K562 (cell line): ENCODE measurements at regions not wholly inside any gene's neighbourhood (a gene's known extent, or its start where the extent isn't known, plus 50 kb on each side); places are given as distances from the start of the nearest gene placed in this dataset.

Experiments used
- CREM ChIP-seq: IDR thresholded peaks from 2 replicates; pipeline ENCODE4 v1.6.1; 2014; ENCODE audit warnings: antibody characterized with exemption, low read depth
- ETS1 ChIP-seq: conservative IDR thresholded peaks from 2 replicates; pipeline ENCODE4 v1.6.1; 2011; ENCODE audit warnings: low read depth, mild to moderate bottlenecking, low read length; ENCODE audit not compliant: control insufficient read depth
- EWSR1 ChIP-seq: fragments of 450-650 bp; IDR thresholded peaks from 2 replicates; pipeline ENCODE4 v1.6.1; 2018; ENCODE audit warnings: borderline replicate concordance, mild to moderate bottlenecking, low read depth, moderate library complexity; ENCODE audit not compliant: partially characterized antibody
- MED1 ChIP-seq: sonication (generic); formaldehyde crosslinking; IDR thresholded peaks from 2 replicates; pipeline ENCODE4 v1.8.1; 2023; ENCODE audit warnings: missing genetic modification reagents, borderline replicate concordance
- ZNF347 ChIP-seq: fragments of 450-650 bp; formaldehyde crosslinking; IDR thresholded peaks from 2 replicates; pipeline ENCODE4 v1.4.0; 2020; ENCODE audit warnings: low read depth, mild to moderate bottlenecking, moderate library complexity
- ZNF449 ChIP-seq: fragments of 250-450 bp; sonication (Bioruptor Pico); IDR thresholded peaks from 2 replicates; pipeline ENCODE4 v1.8.0; 2022; ENCODE audit warnings: moderate library complexity, mild to moderate bottlenecking, inconsistent platforms
- TF ChIP-seq, protein P1 (sequence below), 3 experiments: fragments of 200-800 bp in 1 of 3; fragments of 250-450 bp in 1 of 3; fragments of 450-650 bp in 1 of 3; sonication (Bioruptor Pico) in 1 of 3; sonication (Bioruptor generic) in 1 of 3; formaldehyde crosslinking in 1 of 3; IDR thresholded peaks; 2 replicates each; pipeline versions ENCODE4 v1.6.1 to v1.8.0; 2016 to 2022; ENCODE audit warnings: mild to moderate bottlenecking in 2 of 3, missing genetic modification characterization in 2 of 3, missing compliant biosample characterization in 1 of 3, moderate library complexity in 1 of 3

GRCh38 chr7:155955367-155955635 is 143.0 kb upstream of the SHH start (continued):
- TF ChIP-seq, protein P1, sequence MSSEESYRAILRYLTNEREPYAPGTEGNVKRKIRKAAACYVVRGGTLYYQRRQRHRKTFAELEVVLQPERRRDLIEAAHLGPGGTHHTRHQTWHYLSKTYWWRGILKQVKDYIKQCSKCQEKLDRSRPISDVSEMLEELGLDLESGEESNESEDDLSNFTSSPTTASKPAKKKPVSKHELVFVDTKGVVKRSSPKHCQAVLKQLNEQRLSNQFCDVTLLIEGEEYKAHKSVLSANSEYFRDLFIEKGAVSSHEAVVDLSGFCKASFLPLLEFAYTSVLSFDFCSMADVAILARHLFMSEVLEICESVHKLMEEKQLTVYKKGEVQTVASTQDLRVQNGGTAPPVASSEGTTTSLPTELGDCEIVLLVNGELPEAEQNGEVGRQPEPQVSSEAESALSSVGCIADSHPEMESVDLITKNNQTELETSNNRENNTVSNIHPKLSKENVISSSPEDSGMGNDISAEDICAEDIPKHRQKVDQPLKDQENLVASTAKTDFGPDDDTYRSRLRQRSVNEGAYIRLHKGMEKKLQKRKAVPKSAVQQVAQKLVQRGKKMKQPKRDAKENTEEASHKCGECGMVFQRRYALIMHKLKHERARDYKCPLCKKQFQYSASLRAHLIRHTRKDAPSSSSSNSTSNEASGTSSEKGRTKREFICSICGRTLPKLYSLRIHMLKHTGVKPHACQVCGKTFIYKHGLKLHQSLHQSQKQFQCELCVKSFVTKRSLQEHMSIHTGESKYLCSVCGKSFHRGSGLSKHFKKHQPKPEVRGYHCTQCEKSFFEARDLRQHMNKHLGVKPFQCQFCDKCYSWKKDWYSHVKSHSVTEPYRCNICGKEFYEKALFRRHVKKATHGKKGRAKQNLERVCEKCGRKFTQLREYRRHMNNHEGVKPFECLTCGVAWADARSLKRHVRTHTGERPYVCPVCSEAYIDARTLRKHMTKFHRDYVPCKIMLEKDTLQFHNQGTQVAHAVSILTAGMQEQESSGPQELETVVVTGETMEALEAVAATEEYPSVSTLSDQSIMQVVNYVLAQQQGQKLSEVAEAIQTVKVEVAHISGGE (CRISPR knock-in tag; IDR thresholded peaks at IDR 0.05): no peak
- TF ChIP-seq ZNF347 (CRISPR knock-in tag): no peak
- TF ChIP-seq ETS1: no peak
- no peak for TF ChIP-seq ZNF449 (CRISPR knock-in tag)
- no peak for TF ChIP-seq EWSR1
- TF ChIP-seq MED1 (CRISPR knock-in tag): no peak
- TF ChIP-seq CREM: no peak
- TF ChIP-seq, all 486 proteins: peak for 0
